GM12892 (cell line): ENCODE measurements at regions not wholly inside any gene's neighbourhood (a gene's known extent, or its start where the extent isn't known, plus 50 kb on each side); places are given as distances from the start of the nearest gene placed in this dataset.

Source experiments
- DNase-seq: peaks from one replicate; pipeline ENCODE4 v3.0.0; 2011; ENCODE audit not compliant: insufficient read length
- FAIRE-seq: peaks from 2 replicates; lab custom pipeline; 2011; peaks lifted over from hg19 to GRCh38; lab: Jason Lieb, UNC
- POLR2A ChIP-seq: IDR thresholded peaks from 2 replicates; pipeline ENCODE4 v1.6.1; 2011; ENCODE audit warnings: low read depth, low read length, control low read depth
- POLR2AphosphoS5 ChIP-seq: IDR thresholded peaks from 2 replicates; pipeline ENCODE4 v1.6.1; 2011; ENCODE audit warnings: low read depth, low read length, control low read depth
- TAF1 ChIP-seq: IDR thresholded peaks from 2 replicates; pipeline ENCODE4 v1.6.1; 2011; ENCODE audit warnings: low read depth, mild to moderate bottlenecking, control low read depth, low read length, borderline replicate concordance

DNA sequence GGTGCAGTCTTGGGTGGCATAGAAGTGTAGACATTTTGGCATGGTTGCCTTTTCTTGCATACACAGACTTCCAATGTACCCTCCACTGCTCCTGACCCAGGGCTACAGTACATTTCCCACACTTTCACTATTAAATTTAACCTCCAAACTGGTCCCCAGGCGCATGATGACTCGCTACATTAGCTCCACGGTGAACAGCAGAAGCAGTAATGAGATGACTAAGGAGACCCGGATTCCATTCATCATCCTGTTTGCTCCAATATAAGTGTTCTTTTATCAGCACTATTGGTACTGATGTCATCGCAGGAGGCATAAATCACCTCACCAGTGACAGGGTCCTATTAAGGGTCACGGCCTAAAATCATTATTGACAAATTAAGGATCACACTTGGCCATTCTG lies 316.5 kb downstream of the EN1 start:
- FAIRE-seq (no peak), DNase-seq (no peak)
- TF ChIP-seq POLR2AphosphoS5 (no peak), POLR2A (no peak), TAF1 (no peak)

DNA sequence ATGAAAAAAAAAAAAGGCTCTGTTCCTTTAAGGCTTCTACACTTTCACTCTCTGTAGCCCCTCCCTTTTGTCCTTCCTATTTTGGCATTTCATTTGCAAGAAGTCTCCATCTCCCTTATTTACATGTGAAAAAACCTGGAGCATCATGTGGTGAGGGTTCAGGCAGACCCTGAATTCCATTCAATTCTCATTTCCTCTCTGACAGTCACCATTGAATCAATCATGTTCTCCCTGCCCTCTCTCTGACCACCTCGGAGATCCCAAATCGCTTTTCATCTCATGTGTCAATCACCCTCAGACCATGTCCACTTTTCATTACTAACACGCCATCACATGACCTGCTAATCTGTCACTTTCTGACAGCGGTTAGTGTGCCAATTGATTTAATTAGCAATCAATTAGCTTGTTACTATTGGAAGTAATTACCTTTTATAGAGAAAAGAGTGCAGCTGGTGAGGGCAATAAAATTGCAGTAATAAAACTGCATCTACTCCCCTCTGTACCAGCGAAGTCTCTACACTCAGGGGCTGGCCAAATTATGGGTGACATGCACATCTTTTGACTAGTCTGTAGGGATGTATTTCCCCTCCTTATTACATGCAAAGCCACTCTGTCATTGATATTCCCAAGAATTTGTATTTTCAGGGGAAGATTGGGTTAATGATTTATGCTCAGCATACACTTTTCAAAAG lies 317.4 kb downstream of the EN1 start:
- no peak for FAIRE-seq
- no peak for DNase-seq
- TF ChIP-seq POLR2A = no peak
- no peak for TF ChIP-seq POLR2AphosphoS5
- no peak for TF ChIP-seq TAF1

DNA sequence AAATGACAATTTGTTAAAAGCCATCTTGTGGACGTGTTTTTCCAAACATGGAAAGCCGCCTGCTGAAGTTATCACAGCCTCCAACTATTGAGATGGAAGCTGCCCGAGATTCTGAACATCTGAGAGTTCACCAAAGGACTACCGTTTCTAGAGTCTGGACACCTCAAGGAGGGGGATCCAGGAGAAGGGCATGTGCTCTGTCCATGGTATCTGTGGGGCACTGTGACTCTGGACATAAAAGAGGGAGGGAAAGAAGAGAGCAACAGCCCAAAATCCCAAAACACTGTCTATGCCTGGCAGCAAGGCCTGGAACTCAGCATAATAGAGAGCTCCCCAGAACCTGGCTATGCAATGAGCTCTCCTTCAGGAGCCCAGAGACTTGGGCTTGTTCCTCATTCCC lies 319.9 kb downstream of the EN1 start:
- DNase-seq = no peak
- no peak for TF ChIP-seq POLR2A
- TF ChIP-seq POLR2AphosphoS5 = no peak
- TF ChIP-seq TAF1 = no peak
- no peak for FAIRE-seq

DNA sequence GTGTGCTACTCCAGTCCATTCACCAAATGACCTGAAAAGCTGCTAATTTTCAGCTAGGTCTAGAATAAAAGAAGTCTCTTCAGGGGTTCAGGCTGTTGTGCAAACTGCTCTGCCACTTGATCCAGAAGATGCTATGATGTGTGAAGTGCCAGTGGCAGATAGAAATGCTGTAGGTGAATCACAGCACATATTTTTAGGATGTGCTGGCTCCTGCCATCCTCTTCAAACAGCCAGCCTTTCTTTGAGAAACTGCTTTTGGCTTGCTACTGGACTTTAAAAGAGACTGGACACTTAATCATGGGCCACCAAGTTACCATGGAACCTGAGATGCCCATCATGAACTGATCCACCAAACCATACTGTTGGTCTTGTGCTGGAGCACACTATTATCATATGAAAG lies 322.1 kb downstream of the EN1 start:
- FAIRE-seq (no peak), DNase-seq (no peak)
- TF ChIP-seq POLR2AphosphoS5 = no peak
- TF ChIP-seq TAF1 = no peak
- no peak for TF ChIP-seq POLR2A

DNA sequence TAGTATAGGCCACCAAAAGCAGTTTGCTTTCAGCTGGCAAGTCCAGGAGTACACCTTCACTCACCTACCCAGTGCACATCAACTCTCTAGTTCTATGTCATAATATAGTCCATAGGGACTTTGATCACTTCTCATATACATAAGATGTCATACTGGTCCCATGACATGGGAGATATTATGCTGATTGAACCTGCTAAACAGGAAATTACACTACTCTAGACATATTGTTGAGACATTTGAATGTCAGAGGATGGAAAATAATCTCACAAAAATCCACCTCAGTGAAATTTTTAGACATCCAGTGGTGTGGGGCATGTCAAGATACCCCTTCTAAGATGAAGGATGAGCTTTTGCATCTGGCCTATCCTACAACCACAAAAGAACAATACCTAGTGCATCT lies 322.5 kb downstream of the EN1 start:
- DNase-seq (no peak), FAIRE-seq (no peak)
- TF ChIP-seq POLR2AphosphoS5 (no peak), TAF1 (no peak), POLR2A (no peak)

DNA sequence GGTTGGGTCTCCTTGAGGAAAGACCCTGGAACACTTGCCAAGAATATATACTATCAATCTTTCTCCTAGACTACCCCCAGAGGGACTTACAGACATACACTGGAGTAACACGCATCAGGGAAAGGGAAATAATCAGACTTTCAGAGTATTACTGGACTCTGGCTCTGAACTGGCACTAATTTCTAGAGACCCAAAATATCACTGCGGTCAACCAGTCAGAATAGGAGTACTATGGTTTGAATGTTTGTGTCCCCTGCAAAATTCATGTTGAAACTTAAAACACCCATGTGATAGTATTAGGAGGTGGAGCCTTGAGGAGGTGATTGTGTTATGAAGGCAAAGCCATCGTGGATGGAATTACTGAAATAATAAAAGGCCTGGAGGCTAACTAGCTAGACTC lies 323.7 kb downstream of the EN1 start:
- no peak for FAIRE-seq
- TF ChIP-seq POLR2A (no peak), POLR2AphosphoS5 (no peak), TAF1 (no peak)
- no peak for DNase-seq

DNA sequence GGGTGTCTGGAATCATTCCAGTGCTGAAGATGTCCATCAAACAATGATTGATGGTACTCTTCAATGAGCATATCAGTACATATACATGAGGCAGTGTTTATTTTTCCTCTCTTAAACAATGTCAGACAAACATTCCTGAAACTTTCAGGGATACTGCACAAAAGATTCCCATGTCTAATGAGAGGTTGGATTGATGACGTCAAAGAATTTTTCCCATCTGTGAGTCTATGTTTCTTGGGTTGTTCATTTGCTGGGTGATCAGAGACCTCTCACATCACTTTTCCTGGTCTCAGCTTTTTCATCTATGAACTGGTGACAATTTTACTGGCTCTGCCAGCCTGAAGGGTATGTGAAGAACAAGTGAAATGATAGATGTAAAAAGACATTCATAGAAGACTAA lies 325.5 kb downstream of the EN1 start:
- FAIRE-seq = no peak
- no peak for TF ChIP-seq POLR2A
- no peak for TF ChIP-seq POLR2AphosphoS5
- no peak for TF ChIP-seq TAF1
- DNase-seq = no peak

DNA sequence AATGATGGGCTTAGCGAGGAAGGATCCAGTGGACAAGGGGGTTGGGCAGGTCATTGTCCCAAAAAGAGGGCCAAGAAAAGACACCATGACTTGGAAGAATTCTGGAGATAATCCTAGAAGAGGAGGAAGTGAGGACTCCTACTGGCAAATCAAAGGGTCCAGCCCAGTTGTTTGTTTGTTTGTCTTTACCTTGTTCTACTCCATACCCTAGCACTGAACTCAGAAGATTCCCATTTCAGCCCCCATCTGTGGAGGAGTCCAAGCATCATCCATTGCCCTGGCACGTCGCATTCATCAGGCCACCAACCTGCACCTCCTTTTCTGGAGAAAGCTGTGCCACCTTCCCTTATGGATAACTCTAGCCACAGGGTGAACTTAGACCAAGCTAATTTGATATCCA lies 326.2 kb downstream of the EN1 start:
- TF ChIP-seq TAF1 = no peak
- TF ChIP-seq POLR2A = no peak
- FAIRE-seq (no peak), DNase-seq (no peak)

DNA sequence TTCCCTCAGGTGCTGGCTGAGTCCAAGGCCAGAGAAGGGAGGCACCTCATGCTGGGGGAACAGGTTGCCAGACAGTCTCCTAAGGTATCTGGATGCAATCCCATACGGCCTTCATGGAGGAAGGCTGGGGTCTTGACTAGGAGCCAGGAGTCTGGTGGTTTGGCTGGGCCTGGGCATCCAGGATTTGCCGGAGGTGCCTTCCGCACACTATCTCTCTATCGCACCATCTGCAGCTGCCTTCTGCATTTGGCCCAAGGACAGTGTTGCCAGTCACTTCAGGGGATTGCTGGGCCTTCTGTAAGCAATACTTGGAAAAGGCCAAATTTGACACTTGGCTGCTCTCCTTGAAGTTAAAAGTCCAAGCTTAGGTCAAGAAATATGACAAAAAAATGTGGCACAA lies 327.2 kb downstream of the EN1 start:
- DNase-seq (no peak), FAIRE-seq (no peak)
- TF ChIP-seq TAF1 = no peak
- TF ChIP-seq POLR2AphosphoS5 = no peak
- no peak for TF ChIP-seq POLR2A

DNA sequence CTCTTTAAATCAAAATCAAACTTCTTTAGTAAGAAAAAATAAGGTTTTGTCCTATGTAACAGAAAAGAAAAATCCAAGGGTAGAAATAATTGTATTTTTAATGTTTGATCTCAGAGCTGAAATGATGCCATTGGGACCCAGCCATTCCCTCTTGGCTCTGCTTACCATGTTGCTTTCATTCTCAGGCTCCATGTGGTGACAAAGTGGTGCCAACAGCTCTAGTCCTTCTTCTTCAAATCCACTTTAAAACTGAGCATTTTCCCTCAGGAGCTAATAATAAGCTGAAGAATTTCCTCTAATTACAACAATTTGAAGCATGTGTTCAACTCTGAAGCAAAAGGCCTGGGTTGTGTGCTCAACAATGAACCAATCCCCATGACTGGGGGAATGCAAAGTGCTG lies 327.9 kb downstream of the EN1 start:
- DNase-seq = no peak
- no peak for FAIRE-seq
- TF ChIP-seq TAF1 (no peak), POLR2A (no peak), POLR2AphosphoS5 (no peak)

DNA sequence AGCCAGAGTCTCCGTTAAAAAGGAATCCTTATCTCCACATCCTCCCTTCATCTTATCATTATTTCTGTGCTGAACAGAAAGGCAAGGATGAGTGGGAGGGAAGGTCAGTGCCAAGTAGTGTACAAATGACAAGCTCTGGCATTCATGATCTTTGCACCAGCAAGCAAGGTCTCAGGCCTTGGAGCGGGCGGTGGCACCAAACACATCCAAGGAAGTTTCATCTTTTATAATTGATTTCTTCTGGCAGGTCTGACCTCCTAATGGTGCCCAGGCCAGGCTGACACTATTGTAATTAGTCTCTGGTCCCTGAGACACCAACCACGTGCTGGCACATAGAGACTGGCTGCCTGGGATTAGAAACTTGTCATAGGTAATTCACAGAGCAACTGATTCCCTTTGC lies 336.6 kb downstream of the EN1 start:
- FAIRE-seq (no peak), DNase-seq (no peak)
- TF ChIP-seq POLR2AphosphoS5 (no peak), TAF1 (no peak), POLR2A (no peak)

DNA sequence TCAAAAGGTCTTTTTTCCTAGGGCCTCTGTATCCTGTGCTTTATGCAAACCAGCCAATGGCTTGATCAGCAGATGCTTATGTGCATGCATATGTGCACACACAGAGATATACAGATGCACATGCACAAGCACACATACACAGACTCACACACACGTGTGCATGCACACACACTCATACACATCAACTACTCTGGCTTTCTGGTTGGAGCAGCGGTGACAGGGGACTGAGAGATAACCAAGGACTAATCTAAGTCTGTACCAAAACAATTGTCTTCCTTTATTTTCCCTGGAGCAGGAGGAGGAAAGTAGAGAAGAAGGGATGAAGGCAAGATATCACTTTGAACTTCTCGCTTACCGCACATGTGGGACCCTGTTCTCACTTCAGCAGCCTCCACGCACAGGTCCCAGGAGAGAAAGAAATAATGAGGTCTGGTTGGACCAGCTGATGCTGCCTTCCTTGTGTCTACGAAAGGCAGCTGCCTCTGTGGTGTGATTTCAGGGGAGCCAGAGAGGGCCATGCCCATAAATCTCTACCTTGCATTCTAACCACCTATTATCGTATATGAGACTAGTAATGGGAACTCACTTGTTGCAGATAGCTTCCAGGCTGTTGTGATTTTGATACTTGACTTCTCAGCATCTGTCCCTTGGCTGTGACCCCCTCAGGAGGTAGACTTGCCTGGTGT lies 338.0 kb downstream of the EN1 start:
- no peak for DNase-seq
- no peak for FAIRE-seq
- TF ChIP-seq TAF1 (no peak), POLR2AphosphoS5 (no peak), POLR2A (no peak)

DNA sequence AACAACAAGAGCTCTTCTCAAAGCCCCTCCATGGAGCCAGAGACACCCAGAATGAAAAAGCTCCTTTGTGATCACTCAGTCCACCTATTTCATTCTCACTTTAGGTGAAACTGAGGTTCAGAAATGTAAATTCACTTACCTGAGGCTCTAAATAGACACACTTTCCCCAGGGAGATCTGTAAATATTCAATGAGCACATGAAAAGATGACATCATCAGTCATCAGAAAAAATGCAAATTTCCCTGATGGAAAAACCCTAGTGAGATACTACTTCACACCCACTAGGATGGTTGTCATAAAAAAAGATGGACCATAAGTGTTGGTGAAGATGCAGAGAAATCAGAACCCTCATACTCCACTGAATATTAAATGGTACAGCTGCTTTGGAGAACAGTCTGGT lies 339.2 kb downstream of the EN1 start:
- DNase-seq (no peak), FAIRE-seq (no peak)
- TF ChIP-seq TAF1 (no peak), POLR2AphosphoS5 (no peak), POLR2A (no peak)

DNA sequence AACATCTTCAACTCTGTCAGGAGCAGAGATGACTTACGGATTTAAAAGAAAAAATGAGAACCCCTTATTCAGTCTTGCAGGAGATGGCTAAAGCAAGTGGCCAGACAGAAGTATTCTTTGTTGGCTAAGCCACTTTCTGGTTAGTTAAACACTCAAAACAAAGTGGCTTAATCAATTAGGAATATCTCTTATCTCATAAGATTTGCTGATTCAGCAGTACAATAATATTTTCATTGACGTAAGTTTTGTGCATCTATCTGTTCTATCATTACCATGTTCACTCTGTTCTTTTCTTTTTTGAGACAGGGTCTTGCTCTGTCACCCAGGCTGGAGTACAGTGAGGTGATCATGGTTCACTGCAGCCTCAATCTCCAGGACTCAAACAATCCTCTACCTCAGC lies 342.0 kb downstream of the EN1 start:
- no peak for FAIRE-seq
- no peak for DNase-seq
- TF ChIP-seq TAF1 (no peak), POLR2A (no peak), POLR2AphosphoS5 (no peak)
